Astrocyte of the cerebellum (primary cell): ENCODE measurements at regions not wholly inside any gene's neighbourhood (a gene's known extent, or its start where the extent isn't known, plus 50 kb on each side); places are given as distances from the start of the nearest gene placed in this dataset.

Source experiments
- DNase-seq: peaks from one replicate; pipeline ENCODE4 v3.0.0-alpha.2; 2011; ENCODE audit warnings: low read depth
- H3K4me3 ChIP-seq: 2 replicates; pipeline ENCODE4 v1.5.1; 2011; ENCODE audit warnings: mild to moderate bottlenecking, low read depth, low read length, moderate library complexity
- CTCF ChIP-seq: IDR thresholded peaks from 2 replicates; pipeline ENCODE4 v1.5.1; 2012; ENCODE audit warnings: low read length, low read depth, moderate library complexity, mild to moderate bottlenecking; ENCODE audit errors: missing control alignments
- in situ Hi-C: cut with HindIII; loops from 2 replicates; pipeline ENCODE4 v1.10.0; 2017; ENCODE audit warnings: low sequenced_read_pairs

DNA sequence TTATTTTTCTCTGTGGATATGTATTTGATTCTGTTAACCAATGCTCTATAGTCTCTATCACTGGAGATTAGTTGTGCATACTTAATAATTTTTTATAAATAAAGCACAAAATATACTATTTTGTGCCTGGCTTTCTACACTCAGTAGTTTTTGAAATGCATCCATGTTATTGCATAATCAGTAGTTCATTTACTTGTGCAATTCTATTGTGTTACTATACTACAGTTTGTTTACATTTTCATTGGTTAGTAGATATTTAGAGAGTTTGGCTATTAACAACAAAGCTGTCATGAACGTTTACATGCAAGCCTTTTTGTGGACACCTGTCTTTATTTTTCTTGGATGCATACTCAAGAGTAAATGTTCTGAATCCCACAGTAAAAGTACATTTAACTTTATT lies 265.0 kb upstream of the FAT4 start:
- in situ Hi-C loops, result no loop called here
- TF ChIP-seq CTCF, result no peak
- no peak overlapping the region for H3K4me3 ChIP-seq
- DNase-seq, result no peak

DNA sequence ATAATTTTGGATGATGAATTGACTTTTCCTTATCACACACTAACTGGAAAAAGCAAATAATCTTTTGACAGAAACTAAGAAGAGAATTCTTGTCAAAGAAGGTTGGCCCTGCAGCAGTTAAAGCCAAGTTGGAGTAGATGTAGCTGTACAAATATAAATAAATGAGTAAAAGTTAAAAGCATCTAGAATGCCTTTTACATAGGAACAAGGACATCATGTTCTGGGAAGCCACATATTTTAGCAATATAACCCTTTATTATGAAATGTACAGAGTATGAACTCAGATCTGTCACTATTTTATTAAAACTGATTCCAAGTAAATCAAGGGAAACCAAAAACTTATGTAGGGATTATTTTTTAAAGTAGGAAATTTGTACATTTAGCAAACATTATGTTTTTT lies 269.4 kb upstream of the FAT4 start:
- H3K4me3 ChIP-seq, result no peak overlapping the region
- in situ Hi-C loops, result no loop called here
- no peak for DNase-seq
- TF ChIP-seq CTCF, result no peak

GRCh38 chr4:125044886-125045285 lies 269.9 kb upstream of the FAT4 start:
- no peak for TF ChIP-seq CTCF
- no peak for DNase-seq
- H3K4me3 ChIP-seq, result no peak overlapping the region
- in situ Hi-C loops, result no loop called here

GRCh38 chr4:125043486-125043885 lies 271.3 kb upstream of the FAT4 start:
- no peak for DNase-seq
- TF ChIP-seq CTCF, result no peak
- in situ Hi-C loops, result no loop called here
- no peak overlapping the region for H3K4me3 ChIP-seq

GRCh38 chr4:125042041-125042440 lies 272.7 kb upstream of the FAT4 start:
- in situ Hi-C loops, result no loop called here
- no peak overlapping the region for H3K4me3 ChIP-seq
- no peak for TF ChIP-seq CTCF
- no peak for DNase-seq

DNA sequence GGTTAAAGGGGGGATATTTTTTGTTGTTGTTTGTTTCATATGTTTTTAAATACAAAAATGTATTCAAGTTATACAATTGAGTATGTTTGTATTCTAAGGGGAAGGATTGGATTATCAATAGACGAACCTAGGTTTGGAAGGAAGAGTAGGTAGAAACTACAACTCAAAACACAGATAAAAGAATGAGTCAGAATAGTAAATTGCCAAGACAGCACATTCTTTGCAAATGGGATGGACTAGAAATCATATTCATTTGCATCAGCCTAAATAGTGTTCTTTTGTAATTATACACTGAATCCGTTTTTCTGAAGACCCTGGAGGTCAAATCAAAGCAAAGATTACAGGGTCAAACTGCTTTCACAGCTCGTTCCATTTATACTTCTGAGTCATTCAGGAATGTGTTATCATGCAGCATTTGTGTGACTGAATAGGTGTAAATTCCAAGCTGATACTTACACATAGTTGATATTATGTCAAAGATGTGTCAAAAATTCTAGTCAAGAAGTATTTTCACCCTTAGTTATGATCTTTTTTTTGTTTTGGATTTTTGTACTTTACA lies 273.3 kb upstream of the FAT4 start:
- no peak for TF ChIP-seq CTCF
- no peak overlapping the region for H3K4me3 ChIP-seq
- DNase-seq, result no peak
- in situ Hi-C loops, result no loop called here

GRCh38 chr4:125039550-125039949 lies 275.2 kb upstream of the FAT4 start:
- H3K4me3 ChIP-seq, result no peak overlapping the region
- DNase-seq, result no peak
- in situ Hi-C loops, result no loop called here
- no peak for TF ChIP-seq CTCF
